Activated CD4-positive, alpha-beta T cell treated with anti-CD3 and anti-CD28 coated beads, Interleukin-2, amount 10 ng/mL, durations not matched to agents 24 days and 14 days (primary cell): ENCODE measurements at regions not wholly inside any gene's neighbourhood (a gene's known extent, or its start where the extent isn't known, plus 50 kb on each side); places are given as distances from the start of the nearest gene placed in this dataset.
"Not testable (repeated sequence)": the region's sequence is repeated elsewhere in the genome, so short reads cannot be mapped to it uniquely, and the experiment has no call there.

Source experiments
- DNase-seq: peaks from one replicate; pipeline ENCODE4 v3.0.0; 2022
- H3K27ac Mint-ChIP-seq: one replicate; pipeline ENCODE4 v1.8.0; 2022; ENCODE audit warnings: mild to moderate bottlenecking, mixed read lengths
- H3K27me3 Mint-ChIP-seq: one replicate; pipeline ENCODE4 v1.8.0; 2022; ENCODE audit warnings: mixed read lengths
- H3K36me3 Mint-ChIP-seq: one replicate; pipeline ENCODE4 v1.8.0; 2022; ENCODE audit warnings: low read depth, mild to moderate bottlenecking, mixed read lengths
- H3K4me1 Mint-ChIP-seq: one replicate; pipeline ENCODE4 v1.8.0; 2021; ENCODE audit warnings: mixed read lengths
- H3K4me3 Mint-ChIP-seq: one replicate; pipeline ENCODE4 v1.8.0; 2022; ENCODE audit warnings: mild to moderate bottlenecking, moderate library complexity, mixed read lengths
- H3K9me3 Mint-ChIP-seq: one replicate; pipeline ENCODE4 v1.8.0; 2021; ENCODE audit warnings: mixed read lengths
- intact Hi-C: fragments of 100-400 bp; cut with micrococcal nuclease; formaldehyde crosslinking; loops from one replicate; pipeline ENCODE4 v1.15.1; 2023

DNA sequence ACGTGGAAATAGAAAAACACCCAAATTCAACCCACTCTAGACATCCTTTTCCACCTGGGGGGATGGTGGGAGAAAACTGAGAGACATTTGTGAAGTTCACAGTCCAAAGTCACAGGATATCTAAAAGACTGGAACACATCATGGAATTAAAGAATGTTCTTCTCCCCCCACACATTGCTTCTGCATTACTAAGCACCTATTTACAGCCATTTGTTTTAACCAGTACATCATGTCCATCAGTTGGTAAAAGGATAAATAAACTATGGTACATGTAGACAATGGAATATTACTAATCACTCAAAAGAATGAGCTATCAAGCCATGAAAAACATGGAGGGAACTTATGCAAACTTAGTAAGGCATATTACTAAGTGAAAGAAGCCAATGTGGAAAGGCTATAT lies 185.5 kb upstream of the ANXA10 start:
- H3K36me3 Mint-ChIP-seq: no peaks in the 10 kb centered on the region
- H3K27me3 Mint-ChIP-seq: no peaks in the 10 kb centered on the region
- H3K9me3 Mint-ChIP-seq: no peaks in the 10 kb centered on the region
- DNase-seq: no peak
- no peak overlapping the region for H3K27ac Mint-ChIP-seq
- H3K4me3 Mint-ChIP-seq: no peak overlapping the region
- H3K4me1 Mint-ChIP-seq: no peaks in the 10 kb centered on the region
- intact Hi-C loops: no loop called here

DNA sequence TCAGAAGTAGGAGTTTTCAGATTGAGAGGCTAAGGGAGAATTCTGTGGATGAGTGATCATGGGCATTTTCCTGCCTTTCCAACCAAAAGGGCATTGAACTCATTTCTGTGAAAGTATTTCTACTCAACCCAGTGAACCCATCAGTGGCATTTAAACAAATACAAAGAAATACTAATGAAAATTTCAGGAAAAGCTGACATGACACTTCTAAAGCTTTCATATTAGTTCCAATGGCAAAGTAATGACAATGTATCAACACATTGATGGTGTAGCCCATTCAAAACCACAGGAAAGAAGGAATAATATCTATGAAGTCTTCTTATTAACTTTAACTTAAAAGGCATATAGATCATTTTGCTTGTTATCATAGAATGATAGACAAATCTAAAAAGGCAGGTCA lies 183.5 kb upstream of the ANXA10 start:
- H3K9me3 Mint-ChIP-seq: no peaks in the 10 kb centered on the region
- H3K4me3 Mint-ChIP-seq: no peak overlapping the region
- no peak for DNase-seq
- no peak overlapping the region for H3K27ac Mint-ChIP-seq
- intact Hi-C loops: no loop called here
- no peaks in the 10 kb centered on the region for H3K27me3 Mint-ChIP-seq
- no peaks in the 10 kb centered on the region for H3K4me1 Mint-ChIP-seq
- no peaks in the 10 kb centered on the region for H3K36me3 Mint-ChIP-seq

DNA sequence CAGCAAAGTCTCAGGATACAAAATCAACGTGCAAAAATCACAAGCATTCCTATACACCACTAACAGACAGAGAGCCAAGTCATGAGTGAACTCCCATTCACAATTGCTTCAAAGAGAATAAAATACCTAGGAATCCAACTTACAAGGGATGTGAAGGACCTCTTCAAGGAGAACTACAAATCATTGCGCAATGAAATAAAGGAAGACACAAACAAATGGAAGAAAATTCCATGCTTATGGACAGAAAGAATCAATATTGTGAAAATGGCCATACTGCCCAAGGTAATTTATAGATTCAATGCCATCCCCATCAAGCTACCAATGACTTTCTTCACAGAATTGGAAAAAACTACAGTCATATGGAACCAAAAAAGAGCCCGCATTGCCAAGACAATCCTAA lies 179.8 kb upstream of the ANXA10 start:
- intact Hi-C loops, DNase-seq, H3K27me3 Mint-ChIP-seq, H3K9me3 Mint-ChIP-seq, H3K4me1 Mint-ChIP-seq, H3K27ac Mint-ChIP-seq, H3K4me3 Mint-ChIP-seq, H3K36me3 Mint-ChIP-seq: not testable (repeated sequence)

DNA sequence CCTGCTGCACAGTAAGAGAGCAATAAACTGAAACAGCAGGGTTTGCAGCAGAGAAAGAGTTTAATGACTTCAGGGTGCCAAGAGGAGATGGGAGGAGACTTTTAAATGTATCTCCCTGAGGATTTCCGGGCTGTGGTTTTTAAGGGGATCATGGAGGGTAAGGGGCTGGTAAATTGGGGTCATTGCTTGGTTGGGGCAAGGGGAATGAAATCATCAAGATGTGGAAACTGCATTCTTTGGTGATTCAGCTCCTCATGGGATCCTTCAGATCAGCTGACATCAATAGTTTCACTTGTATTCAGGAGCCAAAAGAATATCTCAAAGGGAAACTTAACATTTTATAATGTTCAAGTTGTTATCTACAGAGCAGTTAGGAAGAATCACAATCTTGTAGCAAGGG lies 174.3 kb upstream of the ANXA10 start:
- no peak overlapping the region for H3K4me3 Mint-ChIP-seq
- H3K27ac Mint-ChIP-seq: no peak overlapping the region
- intact Hi-C loops: no loop called here
- H3K9me3 Mint-ChIP-seq: no peaks in the 10 kb centered on the region
- H3K36me3 Mint-ChIP-seq: no peaks in the 10 kb centered on the region
- H3K27me3 Mint-ChIP-seq: no peaks in the 10 kb centered on the region
- DNase-seq: peak; percentile 17
- H3K4me1 Mint-ChIP-seq: no peaks in the 10 kb centered on the region

DNA sequence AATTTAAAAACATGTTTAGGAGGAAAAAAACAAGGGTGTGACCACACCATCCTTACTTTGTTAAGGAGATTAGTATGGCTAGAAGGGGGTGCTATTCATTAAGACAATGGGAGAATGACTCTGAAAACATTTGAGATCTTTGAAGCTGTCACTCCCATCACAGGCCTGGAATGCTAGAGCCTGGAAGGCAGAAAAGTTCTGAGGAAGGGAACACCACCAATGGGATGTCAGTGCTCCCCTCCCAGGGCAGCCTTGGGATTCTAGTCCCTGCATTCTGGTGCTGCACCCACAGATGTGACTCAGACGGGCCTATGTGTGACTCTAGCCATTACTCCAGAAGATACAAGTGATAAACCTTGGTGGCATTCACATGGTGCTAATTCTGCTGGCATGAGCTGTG lies 162.2 kb upstream of the ANXA10 start:
- Mint-ChIP-seq H3K9me3 (no peaks in the 10 kb centered on the region), H3K4me3 (no peak overlapping the region), H3K4me1 (no peaks in the 10 kb centered on the region), H3K27me3 (no peaks in the 10 kb centered on the region), H3K36me3 (no peaks in the 10 kb centered on the region), H3K27ac (no peak overlapping the region)
- DNase-seq: no peak
- intact Hi-C loops: no loop called here

DNA sequence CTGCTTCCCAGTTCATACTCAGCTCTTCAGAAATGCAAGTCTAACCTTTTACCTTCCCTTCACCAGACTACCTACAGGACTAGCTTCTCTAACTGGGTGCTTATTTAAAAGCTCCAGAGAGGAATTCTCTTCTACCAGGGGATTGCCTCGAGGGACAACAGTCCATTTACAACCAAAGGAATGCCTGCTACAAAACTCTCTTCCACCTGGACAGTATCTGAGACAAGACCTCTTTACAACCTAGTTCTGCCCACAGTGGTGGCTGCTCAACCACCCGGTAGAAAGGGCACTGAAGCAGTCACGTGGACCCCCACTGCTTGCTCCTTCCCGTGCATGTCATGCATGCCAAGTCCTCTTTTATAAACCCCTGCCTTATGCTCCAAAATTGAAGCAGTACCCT lies 158.1 kb upstream of the ANXA10 start:
- no peak overlapping the region for H3K4me3 Mint-ChIP-seq
- DNase-seq: no peak
- H3K27ac Mint-ChIP-seq: no peak overlapping the region
- no peaks in the 10 kb centered on the region for H3K27me3 Mint-ChIP-seq
- no peaks in the 10 kb centered on the region for H3K36me3 Mint-ChIP-seq
- intact Hi-C loops: no loop called here
- H3K4me1 Mint-ChIP-seq: no peaks in the 10 kb centered on the region
- no peaks in the 10 kb centered on the region for H3K9me3 Mint-ChIP-seq

DNA sequence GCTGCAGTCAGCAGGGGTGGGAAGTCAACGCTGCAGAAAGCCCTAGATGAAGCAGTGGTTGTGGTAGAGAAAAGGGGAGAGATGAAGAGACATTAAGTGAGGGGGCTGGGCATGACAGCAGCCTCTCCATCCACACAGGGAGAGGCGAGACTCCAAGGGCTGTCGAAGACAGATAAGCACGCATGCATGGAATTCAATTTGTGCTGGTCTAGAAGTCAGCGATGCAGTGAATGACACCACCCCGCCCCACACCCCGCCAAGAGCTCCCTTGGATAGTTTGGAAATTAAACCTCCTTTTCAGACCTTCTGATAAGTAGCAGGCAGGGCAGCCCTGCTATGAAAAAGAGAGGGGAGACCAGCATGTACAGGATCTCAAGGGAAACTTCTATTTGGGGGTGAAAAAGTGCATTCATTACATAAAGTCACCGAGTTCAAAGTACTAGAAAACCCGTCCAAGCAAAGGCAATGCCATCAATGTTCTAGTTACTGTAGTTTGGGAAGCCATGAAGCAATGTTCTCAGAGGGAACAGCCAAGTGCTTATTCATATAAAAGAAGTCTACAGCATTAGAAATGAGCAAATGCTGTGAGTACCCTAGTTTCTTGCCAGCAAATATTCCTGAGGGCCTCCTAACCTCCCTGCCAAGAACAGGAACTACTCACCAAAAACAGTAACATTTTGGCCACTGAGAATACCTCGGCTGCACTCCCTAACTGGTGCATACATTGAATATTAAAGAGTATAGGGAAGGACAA lies 152.3 kb upstream of the ANXA10 start:
- H3K4me1 Mint-ChIP-seq: no peaks in the 10 kb centered on the region
- H3K27ac Mint-ChIP-seq: no peak overlapping the region
- no peaks in the 10 kb centered on the region for H3K9me3 Mint-ChIP-seq
- no peak overlapping the region for H3K4me3 Mint-ChIP-seq
- H3K36me3 Mint-ChIP-seq: no peaks in the 10 kb centered on the region
- DNase-seq: no peak
- H3K27me3 Mint-ChIP-seq: no peaks in the 10 kb centered on the region
- intact Hi-C loops: no loop called here

DNA sequence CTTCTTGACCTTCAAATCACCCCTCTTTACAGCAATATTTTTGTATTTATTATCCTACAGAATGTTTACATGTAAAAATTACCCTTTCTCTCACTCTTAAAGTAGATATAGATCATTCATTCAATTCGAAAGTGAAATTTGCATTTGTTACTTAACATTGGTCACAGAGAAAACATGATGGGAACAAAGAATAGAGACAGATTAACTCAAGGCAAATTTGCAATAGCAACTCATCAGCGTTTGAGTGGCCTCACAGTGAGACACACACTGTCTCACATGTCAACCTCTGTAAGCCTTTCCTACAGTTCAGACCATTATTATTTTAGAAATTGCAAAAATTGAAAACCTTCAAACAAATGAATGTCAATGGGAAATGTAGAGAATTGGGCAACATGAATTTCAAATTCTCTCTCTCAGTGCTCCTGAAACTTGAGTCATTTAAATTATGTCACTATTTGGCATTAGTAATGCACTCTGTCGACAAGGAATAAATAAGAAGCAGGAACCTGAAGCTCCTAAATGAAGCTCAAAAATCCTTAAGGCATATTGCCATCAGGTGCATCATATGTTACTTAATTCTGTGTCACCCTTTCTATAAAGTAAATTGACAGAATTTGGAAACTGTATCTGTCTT lies 148.3 kb upstream of the ANXA10 start:
- DNase-seq: no peak
- Mint-ChIP-seq H3K36me3 (no peaks in the 10 kb centered on the region), H3K4me1 (no peaks in the 10 kb centered on the region), H3K9me3 (no peaks in the 10 kb centered on the region), H3K27me3 (no peaks in the 10 kb centered on the region), H3K4me3 (no peak overlapping the region), H3K27ac (no peak overlapping the region)
- intact Hi-C loops: no loop called here

DNA sequence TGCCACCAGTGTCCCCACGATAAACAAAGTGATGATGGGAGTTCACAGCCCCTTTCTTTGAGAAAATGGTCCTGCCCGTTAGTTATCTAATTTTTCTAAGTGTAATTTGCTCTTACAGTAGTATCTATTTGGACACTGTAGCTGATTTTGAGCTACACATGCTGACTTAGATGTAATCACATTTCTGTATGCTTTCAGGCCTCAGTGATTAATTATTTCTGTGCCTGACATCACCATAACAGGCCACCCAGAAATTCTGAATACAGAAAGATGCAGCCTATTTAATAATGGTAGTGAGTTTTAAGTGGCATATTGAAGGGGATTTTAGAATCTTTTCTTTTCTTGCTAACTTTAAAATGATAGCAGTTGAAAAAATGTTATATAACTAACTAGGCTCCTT lies 147.6 kb upstream of the ANXA10 start:
- no peaks in the 10 kb centered on the region for H3K9me3 Mint-ChIP-seq
- no peaks in the 10 kb centered on the region for H3K27me3 Mint-ChIP-seq
- H3K4me3 Mint-ChIP-seq: no peak overlapping the region
- no peaks in the 10 kb centered on the region for H3K36me3 Mint-ChIP-seq
- no peak overlapping the region for H3K27ac Mint-ChIP-seq
- DNase-seq: no peak
- no peaks in the 10 kb centered on the region for H3K4me1 Mint-ChIP-seq
- intact Hi-C loops: no loop called here

DNA sequence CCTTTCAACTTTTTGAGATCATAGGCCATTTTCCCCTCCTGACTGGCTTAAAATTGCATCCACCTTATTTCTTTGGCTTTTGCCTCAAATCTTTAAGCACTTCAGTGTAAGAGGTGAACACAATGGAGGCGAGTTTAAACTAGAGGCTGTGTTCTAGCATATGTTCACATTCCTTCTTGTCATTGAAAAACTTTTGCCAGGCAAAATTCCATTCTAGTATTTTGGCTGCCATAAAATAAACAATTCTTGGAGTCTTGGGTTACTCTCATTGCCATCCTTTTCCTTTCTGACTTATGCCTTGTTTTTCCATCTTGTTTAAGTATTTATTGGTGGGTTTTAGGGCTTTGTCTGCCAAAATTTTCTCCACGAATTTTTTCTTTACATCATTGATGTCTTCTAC lies 137.3 kb upstream of the ANXA10 start:
- Mint-ChIP-seq H3K4me1 (no peaks in the 10 kb centered on the region), H3K27ac (no peak overlapping the region), H3K27me3 (no peaks in the 10 kb centered on the region), H3K36me3 (no peaks in the 10 kb centered on the region), H3K4me3 (no peak overlapping the region), H3K9me3 (peaks cover 10% of the 10 kb centered on the region)
- intact Hi-C loops: no loop called here
- DNase-seq: no peak

DNA sequence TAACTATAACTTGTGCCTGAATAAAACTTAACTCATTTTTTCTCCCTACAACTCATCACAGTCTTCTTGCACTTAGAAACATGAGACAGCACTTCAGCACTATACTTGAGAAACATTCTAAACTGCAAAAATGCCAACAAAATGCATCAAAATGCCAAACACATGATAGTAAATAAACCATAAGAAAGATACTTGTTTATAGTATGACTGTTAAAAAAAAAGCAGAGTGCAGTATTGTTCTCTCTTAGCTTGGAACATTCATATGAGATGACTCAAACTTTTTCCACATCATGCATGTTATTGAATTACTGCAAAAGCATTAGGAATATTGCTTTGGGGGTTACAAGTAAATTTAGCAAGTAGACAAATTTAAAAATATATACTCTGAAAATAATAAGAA lies 135.7 kb upstream of the ANXA10 start:
- H3K4me1 Mint-ChIP-seq: no peaks in the 10 kb centered on the region
- H3K4me3 Mint-ChIP-seq: no peak overlapping the region
- DNase-seq: no peak
- H3K27me3 Mint-ChIP-seq: no peaks in the 10 kb centered on the region
- intact Hi-C loops: no loop called here
- peaks cover 6% of the 10 kb centered on the region for H3K9me3 Mint-ChIP-seq
- H3K27ac Mint-ChIP-seq: no peak overlapping the region
- H3K36me3 Mint-ChIP-seq: no peaks in the 10 kb centered on the region

DNA sequence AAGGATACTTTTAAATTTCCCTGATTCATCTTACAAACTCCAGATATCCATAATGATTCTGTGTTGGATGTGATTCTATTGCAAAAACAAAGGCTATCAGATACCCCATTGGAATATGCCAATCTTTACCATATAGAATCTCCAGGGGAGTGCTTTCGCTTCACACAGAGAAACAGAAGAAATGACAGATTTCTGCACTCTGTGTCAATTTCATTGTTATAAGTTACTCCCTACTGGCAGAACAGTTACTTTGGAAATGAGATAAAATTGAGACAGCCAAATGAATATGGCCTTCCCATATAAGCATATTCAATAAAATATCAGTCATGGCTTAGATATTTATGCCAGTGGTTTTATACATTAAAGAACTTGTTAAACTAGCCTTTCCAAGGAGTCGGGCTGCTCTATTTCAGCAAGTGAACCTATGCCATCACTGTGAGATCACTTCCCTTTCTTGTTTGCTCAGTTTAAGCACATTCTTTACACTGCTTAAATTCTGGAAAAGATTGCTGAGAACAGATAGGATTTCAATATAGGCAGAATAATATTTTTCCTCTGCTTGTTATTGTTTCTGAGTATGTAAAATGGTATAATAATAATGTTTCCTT lies 127.5 kb upstream of the ANXA10 start:
- no peak for DNase-seq
- H3K27ac Mint-ChIP-seq: no peak overlapping the region
- H3K4me3 Mint-ChIP-seq: no peak overlapping the region
- no peaks in the 10 kb centered on the region for H3K36me3 Mint-ChIP-seq
- no peaks in the 10 kb centered on the region for H3K4me1 Mint-ChIP-seq
- no peaks in the 10 kb centered on the region for H3K27me3 Mint-ChIP-seq
- no peaks in the 10 kb centered on the region for H3K9me3 Mint-ChIP-seq
- intact Hi-C loops: no loop called here

DNA sequence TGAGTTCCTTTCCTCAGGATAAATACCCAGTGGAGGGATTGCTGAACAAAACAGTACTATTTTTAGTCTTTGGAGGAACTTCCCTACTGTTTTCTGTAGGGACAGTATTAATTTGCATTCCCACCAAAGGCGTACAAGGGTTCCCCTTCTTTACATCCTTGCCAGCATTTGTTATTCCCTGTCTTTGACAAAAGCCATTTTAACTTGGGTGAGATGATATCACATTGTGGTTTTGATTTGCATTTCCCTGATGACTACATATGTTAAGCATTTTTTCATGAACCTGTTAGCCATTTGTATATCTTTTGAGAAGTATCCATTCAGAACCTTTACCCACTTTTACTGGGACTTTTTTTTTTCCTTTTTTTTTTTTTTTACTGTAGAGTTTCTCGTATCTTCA lies 126.2 kb upstream of the ANXA10 start:
- Mint-ChIP-seq H3K9me3 (no peaks in the 10 kb centered on the region), H3K4me1 (no peaks in the 10 kb centered on the region), H3K36me3 (no peaks in the 10 kb centered on the region), H3K27me3 (no peaks in the 10 kb centered on the region), H3K27ac (no peak overlapping the region), H3K4me3 (no peak overlapping the region)
- intact Hi-C loops: no loop called here
- DNase-seq: no peak

DNA sequence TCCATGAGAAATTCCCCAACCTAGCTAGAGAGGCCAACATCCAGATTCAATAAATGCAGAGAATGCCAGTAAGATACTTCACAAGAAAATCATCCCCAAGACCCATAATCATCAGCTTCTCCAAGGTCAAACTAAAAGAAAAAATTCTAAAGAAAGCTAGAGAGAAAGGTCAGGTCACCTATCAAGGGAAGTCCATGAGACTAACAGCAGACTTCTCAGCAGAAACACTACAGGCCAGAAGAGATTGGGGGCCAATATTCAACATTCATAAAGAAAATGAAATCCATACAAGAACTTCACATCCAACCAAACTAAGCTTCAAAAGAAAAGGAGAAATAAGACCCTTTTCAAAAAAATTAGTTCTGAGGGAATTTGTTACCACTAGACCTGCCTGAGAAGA lies 118.8 kb upstream of the ANXA10 start:
- Mint-ChIP-seq H3K36me3 (no peaks in the 10 kb centered on the region), H3K9me3 (peaks cover 10% of the 10 kb centered on the region), H3K4me1 (no peaks in the 10 kb centered on the region), H3K4me3 (no peak overlapping the region), H3K27me3 (no peaks in the 10 kb centered on the region), H3K27ac (no peak overlapping the region)
- intact Hi-C loops: no loop called here
- no peak for DNase-seq

DNA sequence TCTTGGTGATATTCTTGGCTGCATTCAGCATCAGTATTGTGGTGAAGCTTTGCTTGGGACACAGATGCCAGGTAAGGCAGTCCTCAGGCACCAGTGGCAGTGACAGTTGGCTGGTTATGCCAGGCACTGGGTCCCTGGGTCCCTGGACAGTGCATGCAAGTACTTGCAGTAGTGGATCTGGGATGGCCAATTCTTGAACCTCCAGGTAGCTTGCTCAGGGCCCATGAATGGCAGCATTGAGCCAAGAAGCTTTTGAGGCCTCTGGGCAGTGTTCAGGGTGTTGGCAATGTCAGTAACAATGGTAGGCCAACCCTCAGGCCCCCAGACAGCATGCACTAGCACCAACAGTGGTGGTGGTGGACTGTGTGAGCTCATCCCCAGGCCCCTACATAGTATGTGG lies 106.8 kb upstream of the ANXA10 start:
- no peaks in the 10 kb centered on the region for H3K4me1 Mint-ChIP-seq
- no peak overlapping the region for H3K4me3 Mint-ChIP-seq
- H3K36me3 Mint-ChIP-seq: no peaks in the 10 kb centered on the region
- peaks cover 4% of the 10 kb centered on the region for H3K9me3 Mint-ChIP-seq
- intact Hi-C loops: no loop called here
- no peak overlapping the region for H3K27ac Mint-ChIP-seq
- H3K27me3 Mint-ChIP-seq: no peaks in the 10 kb centered on the region
- no peak for DNase-seq
